Kidney (tissue), 13 donors: ENCODE measurements at regions not wholly inside any gene's neighbourhood (a gene's known extent, or its start where the extent isn't known, plus 50 kb on each side); places are given as distances from the start of the nearest gene placed in this dataset.

Source experiments
- DNase-seq, 5 donors: peaks; one replicate each; pipeline ENCODE4 v3.0.0-alpha.2; 2013 to 2020
- FAIRE-seq: peaks from 2 replicates; lab custom pipeline; 2012; peaks lifted over from hg19 to GRCh38; lab: Jason Lieb, UNC
- H3K27ac ChIP-seq, 2 donors: one replicate each; pipeline ENCODE4 v1.7.0; 2013; ENCODE audit warnings: low read depth in 2 of 2, low read length in 2 of 2, inconsistent platforms in 1 of 2
- H3K27me3 ChIP-seq: one replicate; pipeline ENCODE4 v1.7.1; 2013; ENCODE audit warnings: low read length, inconsistent platforms; ENCODE audit not compliant: control insufficient read depth, insufficient read depth
- H3K36me3 ChIP-seq, 3 donors: one replicate each; pipeline versions ENCODE4 v1.7.0 to v1.7.1; 2013; ENCODE audit warnings: low read length in 3 of 3, control low read depth in 1 of 3, inconsistent platforms in 1 of 3; ENCODE audit not compliant: insufficient read depth in 3 of 3, control insufficient read depth in 2 of 3
- H3K4me1 ChIP-seq, 3 donors: one replicate each; pipeline versions ENCODE4 v1.7.0 to v1.7.1; 2013; ENCODE audit warnings: low read length in 3 of 3, inconsistent platforms in 1 of 3, low read depth in 1 of 3; ENCODE audit not compliant: control insufficient read depth in 2 of 3, insufficient read depth in 2 of 3
- H3K4me3 ChIP-seq, 3 donors: one replicate each; pipeline versions ENCODE4 v1.7.0 to v1.8.1; 2013; ENCODE audit warnings: low read length in 3 of 3, control low read depth in 1 of 3, inconsistent platforms in 1 of 3
- H3K9ac ChIP-seq, 3 donors: one replicate each; pipeline versions ENCODE4 v1.7.0 to v1.7.1; 2013; ENCODE audit warnings: low read length in 3 of 3, control low read depth in 1 of 3, inconsistent platforms in 1 of 3
- H3K9me3 ChIP-seq, 3 donors: one replicate each; pipeline versions ENCODE4 v1.7.0 to v1.7.1; 2013; ENCODE audit warnings: low read length in 3 of 3, control low read depth in 1 of 3, inconsistent platforms in 1 of 3; ENCODE audit not compliant: control insufficient read depth in 2 of 3, insufficient read depth in 1 of 3
- CTCF ChIP-seq: IDR thresholded peaks from 3 replicates; pipeline ENCODE4 v1.5.1; 2012; ENCODE audit warnings: mild to moderate bottlenecking, moderate library complexity, borderline replicate concordance; ENCODE audit not compliant: insufficient read depth; ENCODE audit errors: extremely low read depth
- intact Hi-C: fragments of 100-400 bp; cut with DNase I; formaldehyde crosslinking; loops from one replicate; pipeline ENCODE4 v1.11.1; 2022
- donor health status: control.
- donor health status: control.
- donor health status: control.
- donor health status: control.
- donor health status: control.
- donor health status: DM: yes; HTN: yes; CAD: no.
- donor health status: Normal renal cell carcinoma (clear cell type).

GRCh38 chr1:218584418-218585155 is 239.5 kb downstream of the TGFB2 start:
- intact Hi-C loops, result no loop called here
- Histone ChIP-seq H3K27ac (no peak overlapping the region), H3K9ac (no peak overlapping the region), H3K27me3 (no peaks in the 10 kb centered on the region), H3K9me3 (no peaks in the 10 kb centered on the region), H3K36me3 (no peaks in the 10 kb centered on the region), H3K4me1 (peaks cover 0 to 2% (median 0%) of the 10 kb centered on the region in 3 donors), H3K4me3 (no peak overlapping the region)
- FAIRE-seq, result no peak
- TF ChIP-seq CTCF, result no peak
- DNase-seq, result no peak

GRCh38 chr1:218585511-218586184 is 240.5 kb downstream of the TGFB2 start:
- intact Hi-C loops, result no loop called here
- Histone ChIP-seq H3K4me3 (no peak overlapping the region), H3K27ac (no peak overlapping the region), H3K9ac (no peak overlapping the region), H3K4me1 (peaks cover 0 to 2% (median 0%) of the 10 kb centered on the region in 3 donors), H3K36me3 (no peaks in the 10 kb centered on the region), H3K27me3 (no peaks in the 10 kb centered on the region), H3K9me3 (no peaks in the 10 kb centered on the region)
- FAIRE-seq (no peak), DNase-seq (peak; percentile 20 to 66 (median 31))
- TF ChIP-seq CTCF, result no peak

- Histone ChIP-seq H3K9ac (no peak overlapping the region), H3K4me1 (peaks cover 0 to 2% (median 0%) of the 10 kb centered on the region in 3 donors), H3K4me3 (no peak overlapping the region), H3K27ac (no peak overlapping the region), H3K27me3 (no peaks in the 10 kb centered on the region), H3K36me3 (no peaks in the 10 kb centered on the region), H3K9me3 (no peaks in the 10 kb centered on the region)
- intact Hi-C loops, result no loop called here
- no peak for TF ChIP-seq CTCF
- no peak for DNase-seq
- FAIRE-seq, result no peak
These were observed 242.8 kb downstream of the TGFB2 start for GRCh38 chr1:218587900-218588299.
